HEK293T (cell line): ENCODE measurements at regions not wholly inside any gene's neighbourhood (a gene's known extent, or its start where the extent isn't known, plus 50 kb on each side); places are given as distances from the start of the nearest gene placed in this dataset.

Experiments used
- CTCF ChIA-PET: fragments of 350-600 bp; formaldehyde crosslinking; extraction: SDS; loops from one replicate; lab custom pipeline; 2021; ENCODE audit warnings: antibody characterized with exemption, inconsistent platforms; lab: Yijun Ruan, JAX
- POLR2A ChIA-PET: fragments of 350-600 bp; formaldehyde crosslinking; extraction: SDS; loops from one replicate; lab custom pipeline; 2020; ENCODE audit warnings: antibody characterized with exemption, inconsistent platforms; lab: Yijun Ruan, JAX
- DNase-seq: peaks from one replicate; pipeline ENCODE4 v3.0.0; 2012; ENCODE audit warnings: mixed read lengths; ENCODE audit errors: extremely low spot score
- ARNT ChIP-seq: fragments of 450-650 bp; IDR thresholded peaks from 2 replicates; pipeline ENCODE4 v1.6.1; 2017; ENCODE audit warnings: mild to moderate bottlenecking
- BHLHE40 ChIP-seq: fragments of 450-650 bp; IDR thresholded peaks from 2 replicates; pipeline ENCODE4 v1.6.1; 2016; ENCODE audit warnings: mild to moderate bottlenecking, moderate library complexity, borderline replicate concordance
- CTBP1 ChIP-seq: fragments of 450-650 bp; IDR thresholded peaks from 2 replicates; pipeline ENCODE4 v1.6.1; 2016; ENCODE audit warnings: borderline replicate concordance
- ELF4 ChIP-seq: fragments of 450-650 bp; IDR thresholded peaks from 2 replicates; pipeline ENCODE4 v1.6.1; 2017; ENCODE audit warnings: antibody characterized with exemption
- FOXA1 ChIP-seq: fragments of 450-650 bp; IDR thresholded peaks from 2 replicates; pipeline ENCODE4 v1.6.1; 2016; ENCODE audit warnings: mild to moderate bottlenecking
- FOXK2 ChIP-seq: fragments of 450-650 bp; IDR thresholded peaks from 2 replicates; pipeline ENCODE4 v1.6.1; 2016; ENCODE audit warnings: mild to moderate bottlenecking
- FOXM1 ChIP-seq: fragments of 450-650 bp; IDR thresholded peaks from 2 replicates; pipeline ENCODE4 v1.6.1; 2017; ENCODE audit warnings: mild to moderate bottlenecking, borderline replicate concordance
- HDGF ChIP-seq: fragments of 450-650 bp; IDR thresholded peaks from 2 replicates; pipeline ENCODE4 v1.6.1; 2017; ENCODE audit warnings: antibody characterized with exemption, borderline replicate concordance
- L3MBTL2 ChIP-seq: fragments of 450-650 bp; conservative IDR thresholded peaks from 2 replicates; pipeline ENCODE4 v1.6.1; 2016; ENCODE audit warnings: mild to moderate bottlenecking
- LEF1 ChIP-seq: fragments of 450-650 bp; IDR thresholded peaks from 2 replicates; pipeline ENCODE4 v1.6.1; 2017; ENCODE audit warnings: mild to moderate bottlenecking, borderline replicate concordance
- NFRKB ChIP-seq: fragments of 450-650 bp; IDR thresholded peaks from 2 replicates; pipeline ENCODE4 v1.6.1; 2016; ENCODE audit warnings: mild to moderate bottlenecking, moderate library complexity
- PKNOX1 ChIP-seq: fragments of 450-650 bp; IDR thresholded peaks from 2 replicates; pipeline ENCODE4 v1.6.1; 2016
- SP1 ChIP-seq: fragments of 450-650 bp; IDR thresholded peaks from 2 replicates; pipeline ENCODE4 v1.6.1; 2017
- SUZ12 ChIP-seq: fragments of 450-650 bp; IDR thresholded peaks from 2 replicates; pipeline ENCODE4 v1.6.1; 2016; ENCODE audit warnings: mild to moderate bottlenecking
- TARDBP ChIP-seq: fragments of 450-650 bp; IDR thresholded peaks from 2 replicates; pipeline ENCODE4 v1.6.1; 2016
- ZNF384 ChIP-seq: fragments of 450-650 bp; IDR thresholded peaks from 2 replicates; pipeline ENCODE4 v1.6.1; 2016

GRCh38 chr4:125520258-125520990 lies 205.7 kb downstream of the FAT4 start:
- TF ChIP-seq ARNT: no peak
- TF ChIP-seq BHLHE40: no peak
- TF ChIP-seq HDGF: no peak
- no peak for TF ChIP-seq PKNOX1
- TF ChIP-seq ZNF384: no peak
- TF ChIP-seq FOXA1: no peak
- no peak for TF ChIP-seq FOXM1
- no peak for TF ChIP-seq LEF1
- no peak for TF ChIP-seq NFRKB
- no peak for TF ChIP-seq CTBP1
- TF ChIP-seq ELF4: no peak
- no peak for TF ChIP-seq TARDBP
- no peak for TF ChIP-seq SP1
- no peak for TF ChIP-seq FOXK2
- CTCF ChIA-PET: no interaction called here
- DNase-seq: no peak
- POLR2A ChIA-PET: no interaction called here

GRCh38 chr4:125522588-125522987 lies 207.8 kb downstream of the FAT4 start:
- DNase-seq: no peak
- POLR2A ChIA-PET: no interaction called here
- no peak for TF ChIP-seq CTBP1
- no peak for TF ChIP-seq SP1
- TF ChIP-seq FOXA1: no peak
- TF ChIP-seq NFRKB: no peak
- no peak for TF ChIP-seq PKNOX1
- TF ChIP-seq FOXM1: no peak
- TF ChIP-seq HDGF: no peak
- no peak for TF ChIP-seq SUZ12
- no peak for TF ChIP-seq ZNF384
- TF ChIP-seq BHLHE40: no peak
- TF ChIP-seq L3MBTL2: no peak
- no peak for TF ChIP-seq ELF4
- no peak for TF ChIP-seq FOXK2
- no peak for TF ChIP-seq ARNT
- TF ChIP-seq LEF1: no peak
- no peak for TF ChIP-seq TARDBP
- CTCF ChIA-PET: no interaction called here

- TF ChIP-seq SP1: no peak
- TF ChIP-seq LEF1: no peak
- no peak for TF ChIP-seq SUZ12
- TF ChIP-seq ARNT: no peak
- TF ChIP-seq L3MBTL2: no peak
- TF ChIP-seq FOXM1: no peak
- TF ChIP-seq NFRKB: no peak
- TF ChIP-seq PKNOX1: no peak
- TF ChIP-seq ZNF384: no peak
- no peak for TF ChIP-seq TARDBP
- TF ChIP-seq FOXK2: no peak
- TF ChIP-seq ELF4: no peak
- no peak for TF ChIP-seq HDGF
- TF ChIP-seq CTBP1: no peak
- no peak for TF ChIP-seq BHLHE40
- TF ChIP-seq FOXA1: no peak
- ChIA-PET CTCF (no interaction called here), POLR2A (no interaction called here)
These were observed 208.2 kb downstream of the FAT4 start for GRCh38 chr4:125522992-125523391.

GRCh38 chr4:125526420-125526819 lies 211.7 kb downstream of the FAT4 start:
- CTCF ChIA-PET: no interaction called here
- POLR2A ChIA-PET: no interaction called here
- DNase-seq: no peak
- TF ChIP-seq HDGF (no peak), FOXM1 (no peak), ELF4 (no peak), FOXK2 (no peak), SP1 (no peak), NFRKB (no peak)

More at GRCh38 chr4:125522992-125523391, 208.2 kb downstream of the FAT4 start:
- DNase-seq: no peak

GRCh38 chr4:125527681-125528080 lies 212.9 kb downstream of the FAT4 start:
- no peak for DNase-seq
- ChIA-PET POLR2A (no interaction called here), CTCF (no interaction called here)
- TF ChIP-seq HDGF (no peak), ZNF384 (no peak), ELF4 (no peak), CTBP1 (no peak), FOXM1 (no peak), FOXK2 (no peak), FOXA1 (no peak), ARNT (no peak), BHLHE40 (no peak), SP1 (no peak), TARDBP (no peak), SUZ12 (no peak), NFRKB (no peak), LEF1 (no peak), L3MBTL2 (no peak), PKNOX1 (no peak)
